Trophoblast cell (in vitro differentiated cells and primary cell): ENCODE measurements at regions not wholly inside any gene's neighbourhood (a gene's known extent, or its start where the extent isn't known, plus 50 kb on each side); places are given as distances from the start of the nearest gene placed in this dataset.

Experiments used
- DNase-seq, 2 donors: peaks; one replicate each; pipeline ENCODE4 v3.0.0-alpha.2; 2016
- H2AFZ ChIP-seq: 2 replicates; pipeline ENCODE4 v1.6.1; 2013; ENCODE audit warnings: low read length, moderate library complexity, mild to moderate bottlenecking; ENCODE audit not compliant: insufficient read depth, poor library complexity
- H2AK5ac ChIP-seq: 2 replicates; pipeline ENCODE4 v1.6.1; 2013; ENCODE audit warnings: mild to moderate bottlenecking, low read length
- H2BK120ac ChIP-seq: 2 replicates; pipeline ENCODE4 v1.6.1; 2013; ENCODE audit warnings: low read length, mild to moderate bottlenecking, moderate library complexity; ENCODE audit not compliant: insufficient read depth, poor library complexity
- H2BK12ac ChIP-seq: 2 replicates; pipeline ENCODE4 v1.6.1; 2013; ENCODE audit warnings: mild to moderate bottlenecking, low read length, moderate library complexity
- H2BK5ac ChIP-seq: 2 replicates; pipeline ENCODE4 v1.6.1; 2013; ENCODE audit warnings: low read length, low read depth, moderate library complexity, mild to moderate bottlenecking; ENCODE audit not compliant: poor library complexity
- H3K14ac ChIP-seq: 2 replicates; pipeline ENCODE4 v1.6.1; 2013; ENCODE audit warnings: mild to moderate bottlenecking, low read length
- H3K18ac ChIP-seq: 2 replicates; pipeline ENCODE4 v1.6.1; 2013; ENCODE audit warnings: mild to moderate bottlenecking, low read length
- H3K23ac ChIP-seq: 2 replicates; pipeline ENCODE4 v1.6.1; 2013; ENCODE audit warnings: low read length
- H3K27ac ChIP-seq: 2 replicates; pipeline ENCODE4 v1.5.1; 2013; ENCODE audit warnings: low read depth, mild to moderate bottlenecking, inconsistent platforms, low read length, moderate library complexity
- H3K27me3 ChIP-seq: 2 replicates; pipeline ENCODE4 v1.6.1; 2013; ENCODE audit warnings: inconsistent platforms, mild to moderate bottlenecking, low read length, moderate library complexity; ENCODE audit not compliant: insufficient read depth
- H3K36me3 ChIP-seq, 2 experiments: 1 replicate in 1 of 2; 2 replicates in 1 of 2; pipeline ENCODE4 v1.6.1; 2013; ENCODE audit warnings: low read length in 2 of 2, mild to moderate bottlenecking in 2 of 2, moderate library complexity in 1 of 2; ENCODE audit not compliant: insufficient read depth in 2 of 2, control insufficient read depth in 1 of 2
- H3K4ac ChIP-seq: 2 replicates; pipeline ENCODE4 v1.6.1; 2013; ENCODE audit warnings: low read depth, mild to moderate bottlenecking, low read length, moderate library complexity
- H3K4me1 ChIP-seq, 2 experiments: 1 replicate in 1 of 2; 2 replicates in 1 of 2; pipeline ENCODE4 v1.6.1; 2013; ENCODE audit warnings: low read length in 2 of 2, mild to moderate bottlenecking in 2 of 2, moderate library complexity in 1 of 2; ENCODE audit not compliant: insufficient read depth in 2 of 2, control insufficient read depth in 1 of 2
- H3K4me2 ChIP-seq: 2 replicates; pipeline ENCODE4 v1.6.1; 2013; ENCODE audit warnings: inconsistent platforms, mild to moderate bottlenecking, low read length, moderate library complexity
- H3K4me3 ChIP-seq: 2 replicates; pipeline ENCODE4 v1.5.1; 2013; ENCODE audit warnings: mild to moderate bottlenecking, low read depth, low read length, inconsistent platforms
- H3K79me1 ChIP-seq: one replicate; pipeline ENCODE4 v1.6.1; 2013; ENCODE audit warnings: low read length
- H3K79me2 ChIP-seq: 2 replicates; pipeline ENCODE4 v1.6.1; 2013; ENCODE audit warnings: low read length, mild to moderate bottlenecking; ENCODE audit not compliant: control insufficient read depth, insufficient read depth, poor library complexity
- H3K9ac ChIP-seq: 2 replicates; pipeline ENCODE4 v1.6.1; 2013; ENCODE audit warnings: mild to moderate bottlenecking, low read length
- H3K9me3 ChIP-seq: 2 replicates; pipeline ENCODE4 v1.6.1; 2013; ENCODE audit warnings: low read depth, mild to moderate bottlenecking, control low read depth, inconsistent platforms, low read length; ENCODE audit not compliant: insufficient read depth
- H4K12ac ChIP-seq: 2 replicates; pipeline ENCODE4 v1.6.1; 2013; ENCODE audit warnings: low read depth, mild to moderate bottlenecking, low read length, moderate library complexity
- H4K8ac ChIP-seq: 2 replicates; pipeline ENCODE4 v1.6.1; 2013; ENCODE audit warnings: low read depth, mild to moderate bottlenecking, low read length, moderate library complexity
- H4K91ac ChIP-seq: one replicate; pipeline ENCODE4 v1.6.1; 2013; ENCODE audit warnings: low read depth, mild to moderate bottlenecking, low read length, moderate library complexity
- WGBS: extraction: QIAGEN DNeasy Blood & Tissue Kit; methylation state at CpG from one replicate; pipeline ENCODE4 v1.1.7; 2013; ENCODE audit warnings: missing lambda C conversion rate; ENCODE audit not compliant: insufficient read length, insufficient coverage; ENCODE audit errors: extremely low coverage; 5-methylcytosine and 5-hydroxymethylcytosine counted together

GRCh38 chr1:58035523-58035922 lies 511.0 kb downstream of the OMA1 start:
- no peak overlapping the region for H2AK5ac ChIP-seq
- no peaks in the 10 kb centered on the region for H3K27me3 ChIP-seq
- H2BK120ac ChIP-seq = no peak overlapping the region
- no CpG with 5 or more reads among the region's 2 CpGs for WGBS
- no peak overlapping the region for H4K91ac ChIP-seq
- no peak overlapping the region for H3K4me3 ChIP-seq
- no peak overlapping the region for H2BK5ac ChIP-seq
- no peaks in the 10 kb centered on the region for H3K79me2 ChIP-seq
- no peak overlapping the region for H3K14ac ChIP-seq
- H3K18ac ChIP-seq = no peak overlapping the region
- H3K23ac ChIP-seq = no peak overlapping the region
- H3K9ac ChIP-seq = no peak overlapping the region
- no peak overlapping the region for H2AFZ ChIP-seq
- H3K27ac ChIP-seq = no peak overlapping the region
- no peak overlapping the region for H2BK12ac ChIP-seq
- DNase-seq = peak in 1 of 2 donors; percentile 7
- H4K8ac ChIP-seq = no peak overlapping the region
- no peak overlapping the region for H3K4me2 ChIP-seq
- no peaks in the 10 kb centered on the region for H3K36me3 ChIP-seq
- H3K4me1 ChIP-seq = no peaks in the 10 kb centered on the region
- no peak overlapping the region for H3K4ac ChIP-seq
- no peaks in the 10 kb centered on the region for H3K79me1 ChIP-seq
- H3K9me3 ChIP-seq = no peaks in the 10 kb centered on the region
- no peak overlapping the region for H4K12ac ChIP-seq

GRCh38 chr1:58033311-58033710 lies 513.2 kb downstream of the OMA1 start:
- H3K4me3 ChIP-seq = no peak overlapping the region
- no peaks in the 10 kb centered on the region for H3K36me3 ChIP-seq
- no peak overlapping the region for H2BK5ac ChIP-seq
- no peak overlapping the region for H2AFZ ChIP-seq
- H2BK12ac ChIP-seq = no peak overlapping the region
- WGBS = no CpG with 5 or more reads among the region's 2 CpGs
- no peaks in the 10 kb centered on the region for H3K79me1 ChIP-seq
- no peak overlapping the region for H3K4ac ChIP-seq
- H4K91ac ChIP-seq = no peak overlapping the region
- no peaks in the 10 kb centered on the region for H3K4me1 ChIP-seq
- H2AK5ac ChIP-seq = no peak overlapping the region
- no peak overlapping the region for H3K23ac ChIP-seq
- H3K4me2 ChIP-seq = no peak overlapping the region
- H3K18ac ChIP-seq = no peak overlapping the region
- H3K9me3 ChIP-seq = no peaks in the 10 kb centered on the region
- H4K12ac ChIP-seq = no peak overlapping the region
- no peak overlapping the region for H3K27ac ChIP-seq
- no peak overlapping the region for H3K9ac ChIP-seq
- no peak overlapping the region for H4K8ac ChIP-seq
- DNase-seq = no peak
- no peak overlapping the region for H3K14ac ChIP-seq
- no peaks in the 10 kb centered on the region for H3K79me2 ChIP-seq
- H2BK120ac ChIP-seq = no peak overlapping the region
- no peaks in the 10 kb centered on the region for H3K27me3 ChIP-seq

- no CpG with 5 or more reads among the region's 1 CpG for WGBS
Measured at GRCh38 chr1:58032611-58033073, 513.9 kb downstream of the OMA1 start.

GRCh38 chr1:58031416-58031815 lies 515.1 kb downstream of the OMA1 start:
- no peak overlapping the region for H2AFZ ChIP-seq
- H2BK120ac ChIP-seq = no peak overlapping the region
- H2BK5ac ChIP-seq = no peak overlapping the region
- no peak overlapping the region for H3K4me2 ChIP-seq
- no CpG with 5 or more reads among the region's 5 CpGs for WGBS
- no peaks in the 10 kb centered on the region for H3K79me1 ChIP-seq
- H4K12ac ChIP-seq = no peak overlapping the region
- H3K9ac ChIP-seq = no peak overlapping the region
- H3K23ac ChIP-seq = no peak overlapping the region
- H2BK12ac ChIP-seq = no peak overlapping the region
- H4K91ac ChIP-seq = no peak overlapping the region
- H3K4me3 ChIP-seq = no peak overlapping the region
- H3K4ac ChIP-seq = no peak overlapping the region
- no peak overlapping the region for H4K8ac ChIP-seq
- H3K27ac ChIP-seq = no peak overlapping the region
- no peaks in the 10 kb centered on the region for H3K36me3 ChIP-seq
- H2AK5ac ChIP-seq = no peak overlapping the region
- H3K14ac ChIP-seq = no peak overlapping the region
- H3K4me1 ChIP-seq = no peaks in the 10 kb centered on the region
- H3K27me3 ChIP-seq = no peaks in the 10 kb centered on the region
- H3K79me2 ChIP-seq = no peaks in the 10 kb centered on the region
- H3K9me3 ChIP-seq = no peaks in the 10 kb centered on the region
- H3K18ac ChIP-seq = no peak overlapping the region
- no peak for DNase-seq

More at GRCh38 chr1:58032611-58033073, 513.9 kb downstream of the OMA1 start:
- Histone ChIP-seq H2BK5ac (no peak overlapping the region), H3K14ac (no peak overlapping the region), H2AK5ac (no peak overlapping the region), H4K12ac (no peak overlapping the region), H3K4me2 (no peak overlapping the region), H2AFZ (no peak overlapping the region), H4K91ac (no peak overlapping the region), H3K4me3 (no peak overlapping the region), H3K4me1 (no peaks in the 10 kb centered on the region), H3K23ac (no peak overlapping the region), H4K8ac (no peak overlapping the region), H3K9me3 (no peaks in the 10 kb centered on the region), H3K79me2 (no peaks in the 10 kb centered on the region), H2BK120ac (no peak overlapping the region), H3K36me3 (no peaks in the 10 kb centered on the region), H3K79me1 (no peaks in the 10 kb centered on the region), H3K9ac (no peak overlapping the region), H2BK12ac (no peak overlapping the region), H3K4ac (no peak overlapping the region), H3K27me3 (no peaks in the 10 kb centered on the region), H3K18ac (no peak overlapping the region), H3K27ac (no peak overlapping the region)
- DNase-seq = peak in 1 of 2 donors; percentile 59
